GM20431 (cell line): ENCODE measurements at regions not wholly inside any gene's neighbourhood (a gene's known extent, or its start where the extent isn't known, plus 50 kb on each side); places are given as distances from the start of the nearest gene placed in this dataset.

ENCODE experiments used
- in situ Hi-C: fragments of 300-500 bp; cut with MseI, MboI; formaldehyde crosslinking; loops from one replicate; pipeline ENCODE4 v1.15.0; 2020; ENCODE audit warnings: low sequenced_read_pairs; ENCODE audit not compliant: unreplicated experiment

DNA sequence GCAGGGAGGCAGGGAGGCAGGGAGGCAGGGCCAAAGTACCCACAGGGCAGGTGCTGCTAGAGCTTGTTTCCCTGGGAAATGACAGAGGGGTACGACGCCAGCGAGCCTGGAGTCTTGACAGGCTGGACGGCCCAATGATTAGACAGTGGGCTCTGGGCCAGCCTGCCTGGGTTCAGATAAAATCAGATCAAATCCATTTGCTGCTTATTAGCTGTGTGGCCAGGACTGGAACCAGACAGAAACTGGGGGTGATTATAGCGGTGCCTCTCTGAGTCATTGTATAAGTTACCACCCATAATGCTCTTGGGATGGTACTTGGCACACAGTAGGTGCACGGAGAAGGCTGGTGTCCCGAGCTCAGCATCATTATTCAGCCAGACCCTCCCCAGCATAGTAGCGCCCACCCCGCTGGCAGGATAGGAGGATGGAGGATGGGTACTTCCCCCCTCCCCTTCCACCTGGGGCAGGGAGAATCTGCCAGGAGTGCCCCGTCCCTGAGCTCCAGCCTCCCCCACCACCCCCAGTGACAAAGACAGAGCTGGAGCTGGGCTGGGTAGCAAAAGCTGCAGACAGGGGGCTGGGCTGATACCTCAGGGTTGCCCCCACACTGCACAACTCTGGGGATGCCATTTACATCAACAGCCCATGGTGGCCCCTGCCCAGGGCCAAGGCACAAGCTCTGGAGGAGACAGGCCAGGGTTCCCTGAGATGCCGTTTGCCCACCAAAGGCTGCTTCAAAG, 77.6 kb upstream of the TNRC6C start:
- in situ Hi-C loops: no loop called here

DNA sequence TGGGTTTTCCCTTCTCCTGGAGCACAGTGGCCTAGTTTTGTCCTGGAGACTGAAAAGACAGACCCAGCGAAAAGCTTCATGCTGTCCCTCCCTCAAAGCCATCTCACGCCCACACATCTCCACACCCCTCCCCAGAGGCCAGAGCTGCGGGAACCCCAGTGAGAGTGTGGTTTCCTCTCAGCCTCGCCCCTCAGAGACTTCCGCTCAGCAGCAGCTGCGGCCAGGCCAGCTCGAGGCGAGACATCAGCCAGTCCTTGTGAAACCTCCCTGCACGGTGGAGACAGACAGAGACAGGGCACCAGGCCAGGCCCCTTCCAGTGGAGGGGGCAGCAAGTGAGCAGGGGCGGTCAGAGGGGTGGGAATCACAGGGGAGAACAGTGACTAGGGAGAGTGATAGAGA, 77.0 kb upstream of the TNRC6C start:
- in situ Hi-C loops: no loop called here

DNA sequence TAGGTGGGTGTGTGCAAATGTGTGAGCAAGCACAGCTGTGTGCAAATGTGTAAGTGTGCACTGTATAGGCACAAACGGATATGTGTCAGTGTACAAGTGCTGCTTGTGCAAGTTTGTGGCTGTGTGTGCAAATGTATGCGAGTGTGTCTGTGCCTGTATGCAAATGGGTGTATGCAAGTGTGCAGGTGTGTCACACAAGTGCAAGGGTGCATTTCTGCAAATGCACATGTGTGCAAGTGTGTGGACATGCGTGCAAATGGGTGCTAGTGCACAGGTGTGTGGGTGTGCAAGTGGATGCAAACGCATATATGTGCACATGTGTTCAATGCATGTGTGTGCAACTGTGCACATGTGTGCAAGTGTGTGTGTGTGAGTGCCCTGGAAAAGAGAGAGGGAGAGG, 76.5 kb upstream of the TNRC6C start:
- in situ Hi-C loops: no loop called here

DNA sequence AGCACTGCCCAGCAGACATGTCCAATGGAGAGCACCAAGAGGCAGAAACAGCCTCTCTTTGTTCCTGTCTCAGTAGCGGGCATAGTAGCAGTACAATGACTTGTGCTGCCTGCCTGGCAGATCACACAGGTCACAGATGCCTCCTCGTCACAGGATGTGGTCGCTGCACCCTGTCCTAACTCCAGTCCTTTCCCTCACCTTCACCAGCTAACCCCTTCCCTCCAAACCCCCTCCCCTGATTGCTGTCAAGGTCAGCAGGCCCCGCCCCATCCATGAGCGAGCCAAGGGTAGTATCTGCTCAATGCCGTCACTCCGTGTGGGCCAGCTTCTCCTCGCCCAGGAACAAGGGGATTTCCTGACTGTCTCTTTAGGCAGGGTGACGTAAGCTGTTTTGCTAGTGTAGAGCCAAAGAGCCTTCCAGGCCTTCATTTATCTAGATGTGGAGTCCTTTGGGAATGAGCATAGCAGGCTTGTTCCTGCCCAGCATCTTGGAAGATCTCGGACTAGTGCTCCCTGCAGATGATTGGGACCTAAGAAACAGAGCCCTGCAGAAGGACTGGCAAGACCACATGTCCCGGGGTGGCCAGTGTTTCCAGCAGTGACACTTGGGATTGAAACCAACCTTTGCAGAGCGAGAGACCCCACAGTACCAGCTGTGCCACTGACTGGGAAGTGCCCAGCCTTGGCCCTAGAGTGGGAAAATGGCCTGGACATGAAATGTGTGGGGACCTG, 75.9 kb upstream of the TNRC6C start:
- in situ Hi-C loops: no loop called here

DNA sequence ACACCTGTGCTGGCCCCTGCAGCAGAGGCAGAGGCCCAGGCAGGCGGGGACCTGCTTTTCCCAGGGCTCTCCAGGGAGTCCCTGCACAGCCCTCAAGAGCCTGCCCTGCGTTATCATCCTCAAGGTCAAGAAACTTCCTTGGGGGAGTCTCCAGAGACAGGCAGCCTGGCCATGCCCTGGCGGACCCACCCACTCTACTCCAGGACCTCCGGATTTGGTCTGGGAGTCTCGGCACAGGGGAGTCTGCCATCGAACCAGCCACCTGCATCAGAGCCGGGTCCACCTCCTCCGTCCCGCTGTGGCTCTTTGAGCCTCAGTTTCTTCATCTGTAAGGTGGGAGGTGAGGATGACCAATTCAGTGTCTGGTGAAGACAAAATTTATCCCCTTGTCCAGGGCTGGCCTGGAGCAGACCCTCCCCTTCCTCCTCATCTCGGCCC, 75.3 kb upstream of the TNRC6C start:
- in situ Hi-C loops: no loop called here

DNA sequence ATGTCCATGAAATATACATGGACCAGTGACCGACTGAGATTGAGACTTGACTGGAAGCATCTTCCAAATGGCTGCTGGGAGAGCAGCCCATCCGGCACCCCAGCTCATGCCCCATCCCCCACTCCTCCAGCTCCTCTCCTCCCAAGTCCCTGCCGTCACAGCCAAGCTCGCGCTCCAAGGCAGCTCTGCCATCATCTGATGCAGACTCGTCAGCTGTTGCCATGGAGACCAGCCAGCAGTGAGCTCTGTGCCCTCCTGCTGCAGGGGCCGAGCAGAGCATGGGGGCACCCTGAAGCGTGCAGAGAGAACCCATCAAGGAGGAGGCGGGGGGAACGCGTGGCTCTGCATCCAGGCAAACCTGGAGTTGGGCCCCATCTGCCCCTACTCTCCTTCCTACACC, 74.5 kb upstream of the TNRC6C start:
- in situ Hi-C loops: no loop called here

DNA sequence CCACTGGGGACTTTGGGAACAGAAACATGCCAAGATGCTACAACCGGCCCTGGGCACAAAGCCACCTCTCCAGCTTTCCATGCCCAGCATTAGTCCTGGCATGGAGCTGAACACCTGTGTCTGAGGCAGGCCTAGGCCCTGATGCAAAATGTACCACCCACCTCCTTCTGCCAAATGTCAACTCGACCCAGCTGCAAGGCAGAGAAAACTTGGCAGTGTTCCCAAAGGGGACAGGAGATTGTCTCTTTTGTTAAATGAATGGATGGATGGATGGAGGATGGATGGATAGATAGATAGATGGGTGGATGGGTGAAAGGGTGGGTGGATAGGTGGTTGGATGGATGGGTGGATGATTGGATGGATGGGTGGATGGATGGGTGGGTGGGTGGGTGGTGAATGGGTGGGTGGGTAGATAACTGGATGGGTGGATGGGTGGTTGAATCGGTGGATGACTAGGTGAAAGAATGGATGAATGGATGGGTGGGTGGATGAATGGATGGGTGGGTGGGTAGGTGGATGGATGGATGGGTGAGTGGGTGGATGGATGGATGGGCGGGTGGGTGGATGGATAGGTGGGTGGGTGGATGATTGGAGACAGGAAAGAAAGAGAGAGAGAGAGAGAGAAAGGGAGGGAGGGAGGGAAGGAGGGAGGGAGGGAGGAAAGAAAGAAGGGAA, 73.4 kb upstream of the TNRC6C start:
- in situ Hi-C loops: no loop called here

DNA sequence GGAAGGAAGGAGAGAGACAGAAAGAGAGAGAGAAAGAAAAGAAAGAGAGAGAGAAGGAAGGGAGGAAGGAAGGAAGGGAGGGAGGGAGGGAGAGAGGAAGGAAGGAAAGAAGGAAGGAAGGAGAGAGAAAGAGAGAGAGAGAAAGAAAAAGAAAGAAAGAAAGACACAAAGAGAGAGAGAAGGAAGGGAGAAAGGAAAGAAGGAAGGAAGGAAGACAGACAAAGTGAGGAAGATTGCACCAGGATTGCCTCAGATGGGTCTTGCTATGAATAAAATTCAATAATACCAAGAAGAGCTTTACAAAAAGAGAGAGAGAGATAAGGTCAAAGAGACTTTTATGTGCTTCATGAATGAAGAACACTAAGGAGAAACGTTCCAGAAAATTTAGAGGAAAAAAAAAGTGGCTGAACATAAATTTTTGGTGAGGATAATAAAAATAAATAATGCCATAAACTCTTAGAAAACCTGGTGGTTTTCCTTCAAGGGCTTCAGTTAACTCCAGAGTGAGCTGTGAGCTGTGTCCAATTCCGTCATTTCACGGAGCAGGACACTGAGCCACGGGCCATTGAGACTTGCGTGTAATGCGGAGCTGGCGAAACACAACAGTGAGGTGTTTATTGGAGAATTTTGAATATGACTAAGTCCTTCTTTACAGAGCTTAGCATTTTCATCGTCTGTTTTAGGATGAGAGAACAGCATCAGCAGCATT, 72.7 kb upstream of the TNRC6C start:
- in situ Hi-C loops: no loop called here

DNA sequence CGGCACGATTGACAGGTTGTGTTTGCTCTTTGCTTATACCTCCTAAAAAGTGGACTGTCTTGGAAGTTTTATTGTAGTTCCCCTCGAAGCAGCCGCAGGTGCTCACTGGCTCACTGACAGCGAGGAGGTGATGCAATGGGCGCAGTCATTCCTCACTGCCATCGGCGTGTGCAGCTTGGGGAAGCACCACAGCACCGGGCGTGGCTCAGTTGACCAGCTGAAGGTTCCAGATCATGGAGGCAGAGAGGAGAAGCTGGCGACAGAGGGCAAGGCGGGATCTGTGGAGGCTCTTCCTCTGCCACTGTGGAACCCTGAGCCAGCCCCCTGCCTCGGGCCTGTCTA, 72.1 kb upstream of the TNRC6C start:
- in situ Hi-C loops: no loop called here

DNA sequence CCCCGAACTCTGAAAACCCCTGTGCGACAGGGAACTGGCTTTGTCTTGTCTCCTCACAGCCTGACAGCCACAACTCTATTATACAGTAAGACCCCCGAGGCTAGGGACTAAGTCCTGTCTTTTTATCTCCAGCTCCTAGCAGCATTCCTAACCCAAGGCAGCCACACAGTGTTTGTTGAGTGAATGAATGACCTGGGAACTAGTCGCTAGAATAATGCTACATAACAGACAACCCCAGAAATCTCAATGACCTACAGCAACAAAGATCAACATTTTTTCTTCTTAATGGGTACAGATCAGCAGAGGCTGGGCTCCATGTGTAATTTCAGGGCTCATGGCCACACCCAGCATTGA, 71.4 kb upstream of the TNRC6C start:
- in situ Hi-C loops: no loop called here

DNA sequence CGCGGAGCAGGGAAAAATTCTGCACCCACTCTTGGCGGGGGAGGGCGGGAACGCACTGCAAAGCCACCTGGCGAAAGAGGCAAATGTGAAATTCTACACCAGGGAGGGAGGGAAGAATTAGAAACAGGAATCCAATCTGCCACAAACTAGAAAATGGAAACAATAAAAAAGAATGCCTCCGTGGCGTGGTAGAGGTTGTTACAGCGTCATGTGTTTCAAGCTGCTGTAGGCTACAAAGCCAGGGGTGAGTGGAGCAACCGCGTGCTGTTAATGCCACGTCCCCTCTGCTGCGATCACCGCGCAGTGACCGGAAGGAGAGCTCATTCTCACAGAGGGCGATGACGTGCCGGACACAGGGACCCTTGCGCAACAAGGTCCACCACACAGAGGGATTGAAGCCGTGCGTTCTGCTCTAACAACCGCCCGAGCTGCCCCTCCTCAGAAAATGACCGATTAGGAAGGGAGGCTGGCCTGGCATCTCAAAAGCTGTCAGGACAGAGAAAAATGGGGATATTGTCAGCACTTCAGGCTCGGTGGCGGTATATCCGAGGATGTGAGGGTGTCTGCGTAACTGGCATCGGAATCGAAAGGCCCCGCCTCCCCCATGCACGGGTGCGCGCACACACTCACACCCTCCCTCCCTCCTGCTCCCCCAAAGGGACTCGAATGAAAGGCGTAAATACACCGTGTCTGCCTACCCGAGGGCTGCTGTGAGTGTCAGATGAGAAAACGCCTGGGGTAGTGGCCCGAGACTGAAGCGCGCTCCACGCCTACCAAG, 70.8 kb upstream of the TNRC6C start:
- in situ Hi-C loops: no loop called here

DNA sequence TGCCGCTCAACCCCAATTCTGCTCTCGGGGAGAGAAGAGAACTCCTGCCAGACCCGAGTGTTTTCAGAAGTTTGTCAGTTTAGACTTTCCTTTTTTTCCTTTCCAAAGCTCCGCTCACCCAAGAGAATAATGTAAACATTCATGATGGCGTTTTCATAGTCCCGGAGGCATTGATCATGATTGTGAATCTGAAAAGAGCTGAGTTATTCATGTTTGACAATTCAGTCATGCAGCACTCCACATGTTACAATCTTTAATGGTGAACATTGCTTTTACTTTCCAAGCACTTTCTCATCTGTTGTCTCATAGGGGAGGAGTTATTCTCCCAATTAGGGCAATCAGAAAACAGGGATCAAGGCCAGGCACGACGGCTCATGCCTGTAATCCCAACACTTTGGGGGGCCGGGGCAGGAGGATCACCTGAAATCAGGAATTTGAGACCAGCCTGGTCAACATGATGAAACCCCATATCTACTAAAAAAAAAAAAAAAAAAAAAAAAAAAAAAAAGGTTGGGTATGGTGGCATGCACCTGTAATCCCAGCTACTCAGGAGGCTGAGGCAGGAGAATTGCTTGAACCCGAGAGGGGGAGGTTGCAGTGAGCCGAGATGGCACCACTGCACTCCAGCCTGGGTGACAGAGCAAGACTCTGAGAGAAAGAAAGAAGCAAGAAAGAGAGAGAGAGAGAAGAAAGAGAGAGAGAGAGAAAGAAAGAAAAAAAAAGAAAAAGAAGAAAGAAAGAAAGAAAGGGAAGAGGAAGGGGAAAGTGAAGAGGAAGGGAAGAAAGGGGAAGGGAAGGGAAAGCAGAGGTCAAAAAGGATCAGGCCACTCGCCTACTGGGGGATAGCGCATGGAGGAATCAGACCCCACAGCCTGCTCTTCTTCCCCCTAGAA, 70.0 kb upstream of the TNRC6C start:
- in situ Hi-C loops: no loop called here

DNA sequence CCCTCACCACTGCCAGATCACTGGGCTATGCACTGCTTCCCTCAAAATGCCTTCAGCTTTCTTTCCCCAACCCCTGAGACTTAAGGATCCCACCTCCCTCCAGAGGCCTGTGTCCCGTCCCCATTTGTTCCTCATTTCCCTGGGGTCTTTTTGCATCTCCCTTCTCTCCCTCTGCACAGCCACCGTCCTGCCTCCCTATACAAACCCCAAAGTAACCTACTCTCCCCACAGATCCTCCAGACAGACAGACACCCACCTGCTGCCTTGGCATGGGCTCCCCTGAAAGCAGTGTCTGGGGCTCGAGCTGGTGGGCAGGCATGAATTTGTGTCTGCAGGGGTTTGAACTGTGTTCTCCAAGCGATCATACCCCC, 69.4 kb upstream of the TNRC6C start:
- in situ Hi-C loops: no loop called here

DNA sequence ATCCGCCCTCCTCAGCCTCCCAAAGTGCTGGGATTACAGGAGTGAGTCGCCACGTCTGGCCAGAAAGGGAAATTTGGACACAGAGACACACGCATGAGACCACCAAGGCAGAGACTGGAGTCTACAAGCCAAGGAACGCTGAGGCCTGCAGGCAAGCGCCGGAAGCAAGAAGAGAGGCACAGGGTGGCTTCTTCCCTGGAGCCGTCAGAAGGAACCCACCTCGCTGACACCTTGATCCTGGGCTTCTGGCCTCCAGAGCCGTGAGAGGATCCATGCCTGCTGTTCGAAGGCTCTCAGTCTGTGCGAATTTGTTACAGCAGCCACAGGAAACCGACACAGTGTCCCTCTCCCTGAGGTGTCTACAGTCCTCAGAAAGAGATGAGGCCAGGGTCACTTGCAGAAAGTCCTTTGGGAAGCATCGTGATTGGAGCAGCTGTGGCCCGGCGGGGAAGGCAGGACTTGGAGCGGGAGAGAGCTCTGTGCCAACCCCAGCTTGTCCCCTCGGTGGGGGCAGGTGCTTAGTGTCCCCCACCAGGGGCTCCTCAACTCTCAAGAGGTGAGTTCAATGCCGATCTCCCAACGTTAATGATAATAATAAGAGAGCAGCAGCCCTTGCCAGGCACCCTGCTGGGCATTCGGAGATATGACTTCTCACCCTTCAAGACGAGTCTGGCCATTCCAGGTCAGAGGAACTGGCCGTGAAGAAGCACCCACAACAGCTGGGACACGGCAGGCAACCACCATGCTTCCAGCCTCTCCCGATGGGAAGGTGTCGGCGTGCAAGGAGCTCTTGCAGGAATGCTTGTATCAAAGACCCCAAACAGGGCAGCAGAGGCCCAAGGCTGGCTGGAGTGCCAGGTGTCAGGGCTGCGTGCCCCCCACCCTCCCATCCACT, 68.4 kb upstream of the TNRC6C start:
- in situ Hi-C loops: no loop called here

DNA sequence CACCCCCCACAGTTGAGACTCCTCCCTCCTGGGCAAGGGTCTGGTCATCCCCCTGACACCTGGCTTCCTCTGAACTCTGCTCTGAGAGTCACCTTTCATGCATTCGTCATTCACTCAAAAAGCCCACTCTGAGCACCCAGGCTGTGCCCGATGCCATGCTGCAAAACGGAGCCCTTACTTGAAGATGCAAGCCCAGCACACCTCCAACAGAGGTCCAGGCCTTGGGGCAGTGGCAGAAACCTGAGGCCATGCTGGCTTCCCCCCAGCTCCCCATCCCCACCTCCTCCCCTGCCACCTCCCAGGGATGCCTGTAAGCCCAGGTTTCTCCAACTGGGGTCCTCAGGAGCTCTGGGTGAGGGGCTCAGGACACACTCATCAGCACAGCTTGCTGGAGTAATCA, 67.7 kb upstream of the TNRC6C start:
- in situ Hi-C loops: no loop called here

DNA sequence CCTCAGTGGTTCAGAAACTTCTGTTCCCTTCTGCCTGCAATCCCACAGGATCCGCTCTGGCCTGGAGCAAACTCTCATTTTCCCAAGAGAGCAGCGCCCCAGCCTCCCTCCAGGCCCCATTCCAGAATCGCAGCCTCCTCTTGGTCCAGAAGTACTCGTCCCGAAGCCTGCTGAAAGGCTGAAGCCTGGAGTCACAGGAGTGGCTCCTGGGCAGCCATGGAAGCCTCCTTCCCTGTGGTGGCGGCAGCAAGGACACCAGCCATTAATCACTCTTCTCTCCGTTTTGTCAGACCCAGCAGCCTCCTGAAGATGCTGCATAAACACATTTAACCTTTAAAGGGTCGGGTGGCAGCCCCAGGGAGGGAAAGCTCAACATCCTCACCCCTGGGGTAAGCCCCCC, 66.9 kb upstream of the TNRC6C start:
- in situ Hi-C loops: no loop called here

DNA sequence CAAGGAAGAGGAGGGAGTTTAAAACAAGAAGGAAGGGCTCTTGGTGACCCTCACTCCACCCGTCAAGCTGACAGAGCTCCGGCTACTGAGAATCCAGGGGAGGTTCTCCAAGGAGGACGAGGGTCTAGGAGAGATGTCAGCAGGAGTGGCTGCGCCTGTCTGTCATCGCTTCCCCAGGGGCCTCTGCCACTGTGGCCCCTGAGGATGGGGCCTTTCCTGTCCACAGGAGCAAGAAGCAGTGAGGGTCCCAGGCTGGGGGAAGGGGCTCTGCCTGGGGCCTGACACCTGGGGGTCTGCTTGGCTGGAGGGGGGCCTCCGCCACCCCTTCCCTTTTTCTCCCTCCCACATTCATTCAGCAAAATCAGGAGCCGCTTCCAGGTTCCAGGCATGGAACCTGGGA, 66.5 kb upstream of the TNRC6C start:
- in situ Hi-C loops: no loop called here

DNA sequence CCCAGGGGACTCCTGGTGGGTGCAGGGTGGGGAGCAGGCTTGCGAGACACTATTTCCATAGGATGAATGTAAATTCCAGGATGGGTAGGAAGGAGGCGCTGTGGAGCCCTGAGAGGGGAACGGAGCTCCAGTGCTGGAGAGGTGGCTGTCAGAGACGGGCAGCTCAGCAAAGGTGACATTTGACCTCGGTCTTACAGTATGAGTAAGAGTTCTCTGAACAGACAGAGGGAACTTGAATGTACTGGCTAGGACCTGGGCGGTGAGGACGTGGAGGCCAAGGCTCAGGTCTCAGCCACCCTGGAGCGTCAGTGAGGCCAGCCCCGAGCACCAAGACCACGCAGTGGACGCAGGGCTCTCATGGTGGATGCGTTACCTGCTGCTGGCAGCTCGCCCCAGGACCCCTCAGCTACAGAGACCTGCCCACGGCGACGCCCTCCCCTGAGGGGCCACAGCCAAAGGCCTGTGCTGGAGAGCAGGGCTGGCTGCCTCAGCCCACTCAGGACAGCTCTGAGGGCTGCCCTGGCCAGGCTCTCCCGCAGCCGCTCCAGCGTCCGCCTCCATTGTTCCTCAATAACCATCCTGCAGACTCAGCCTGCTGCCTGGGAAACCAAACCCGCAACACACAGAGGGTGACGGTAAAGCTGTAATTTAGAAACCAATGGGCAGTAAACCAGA, 65.9 kb upstream of the TNRC6C start:
- in situ Hi-C loops: no loop called here
